HG03064 (cell line): ENCODE measurements at regions not wholly inside any gene's neighbourhood (a gene's known extent, or its start where the extent isn't known, plus 50 kb on each side); places are given as distances from the start of the nearest gene placed in this dataset.
"Not testable (repeated sequence)": the region's sequence is repeated elsewhere in the genome, so short reads cannot be mapped to it uniquely, and the experiment has no call there.

Experiments
- ATAC-seq: cut with Tn5 transposase; IDR thresholded peaks from one replicate; pipeline ENCODE4 v1.9.1; 2021; ENCODE audit warnings: low read depth; ENCODE audit not compliant: unreplicated experiment

DNA sequence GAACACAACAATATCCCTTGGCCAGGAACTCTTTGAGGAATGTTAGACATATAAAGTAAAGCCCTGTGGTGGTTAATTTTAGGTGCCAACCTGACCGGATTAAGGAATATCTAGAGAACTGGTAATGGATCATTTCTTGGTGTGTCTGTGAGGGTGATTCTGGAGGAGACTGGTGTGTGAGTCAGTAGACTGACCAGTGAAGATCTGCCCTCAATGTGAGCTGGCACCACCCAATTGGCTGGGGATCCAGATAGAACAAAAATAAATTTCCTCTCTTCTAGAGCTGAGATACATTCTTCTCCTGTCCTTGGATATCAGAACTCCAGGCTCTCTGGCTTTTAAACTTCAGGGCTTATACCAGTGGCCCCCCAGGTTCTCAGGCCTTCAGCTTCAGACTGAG lies 56.2 kb upstream of the TNPO1 start:
- no peak for ATAC-seq

DNA sequence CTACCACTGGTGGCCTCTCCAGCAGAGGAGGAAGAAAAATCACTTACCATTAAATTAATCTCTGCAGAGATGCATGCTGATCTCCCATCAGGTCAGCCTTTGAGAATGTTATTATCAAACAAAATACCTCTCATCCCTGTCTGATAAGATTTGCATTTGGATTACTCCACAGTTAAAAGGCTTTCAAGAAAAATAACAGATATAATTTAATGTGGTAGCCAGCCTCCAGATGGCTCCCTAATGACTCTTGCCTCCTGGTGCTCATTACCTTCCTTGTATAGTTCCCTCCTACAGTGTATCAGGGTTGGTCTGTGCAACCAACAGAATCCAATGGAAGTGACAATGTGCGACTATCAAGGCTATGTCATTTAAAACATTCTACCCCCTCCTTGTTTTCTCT lies 63.6 kb upstream of the TNPO1 start:
- no peak for ATAC-seq

- no peak for ATAC-seq
These were observed 67.0 kb upstream of the TNPO1 start for GRCh38 chr5:72749362-72749997.

DNA sequence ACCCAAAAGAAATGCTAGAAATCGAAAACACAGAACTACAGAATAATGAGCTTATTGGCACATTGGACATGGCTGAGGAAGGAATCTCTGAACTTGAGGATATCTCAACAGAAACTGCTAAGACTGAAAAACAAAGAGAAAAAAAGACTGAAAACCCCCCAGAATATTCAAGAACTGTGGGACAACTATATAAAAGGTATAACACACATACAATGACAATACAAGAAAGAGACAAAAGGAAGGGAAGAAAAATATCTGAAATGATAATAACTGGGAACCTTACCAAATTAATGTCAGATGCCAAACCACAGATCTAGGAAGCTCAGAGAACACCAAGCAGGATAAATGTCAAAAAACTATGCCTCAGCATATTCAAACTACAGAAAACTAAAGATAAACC lies 68.6 kb upstream of the TNPO1 start:
- ATAC-seq = no peak

- no peak for ATAC-seq
These were observed 69.7 kb upstream of the TNPO1 start for GRCh38 chr5:72746736-72747135.

- ATAC-seq = no peak
These were observed 72.3 kb upstream of the TNPO1 start for GRCh38 chr5:72744136-72744535.

DNA sequence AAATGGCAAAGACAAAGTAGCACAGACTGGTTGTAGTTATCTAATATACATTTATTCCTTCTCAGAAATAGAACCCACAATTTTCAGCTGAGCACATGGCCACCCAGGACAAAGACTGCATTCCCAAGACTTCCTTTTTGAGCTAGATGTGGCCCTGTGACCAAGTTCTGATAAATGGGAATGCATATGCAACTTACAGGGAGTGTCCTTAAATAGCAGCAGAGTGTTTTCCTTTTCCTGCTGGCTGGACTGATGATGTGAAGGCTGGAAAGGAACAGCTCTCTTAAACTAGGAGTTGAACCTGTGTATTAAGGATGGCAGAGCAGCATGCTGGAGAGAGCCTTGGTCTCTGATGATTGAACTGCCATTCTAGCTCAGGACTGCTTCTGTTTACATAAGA lies 74.7 kb upstream of the TNPO1 start:
- no peak for ATAC-seq

- no peak for ATAC-seq
These were observed 82.7 kb upstream of the TNPO1 start for GRCh38 chr5:72733810-72734209.

GRCh38 chr5:72723581-72723980 lies 92.9 kb upstream of the TNPO1 start:
- ATAC-seq = no peak

DNA sequence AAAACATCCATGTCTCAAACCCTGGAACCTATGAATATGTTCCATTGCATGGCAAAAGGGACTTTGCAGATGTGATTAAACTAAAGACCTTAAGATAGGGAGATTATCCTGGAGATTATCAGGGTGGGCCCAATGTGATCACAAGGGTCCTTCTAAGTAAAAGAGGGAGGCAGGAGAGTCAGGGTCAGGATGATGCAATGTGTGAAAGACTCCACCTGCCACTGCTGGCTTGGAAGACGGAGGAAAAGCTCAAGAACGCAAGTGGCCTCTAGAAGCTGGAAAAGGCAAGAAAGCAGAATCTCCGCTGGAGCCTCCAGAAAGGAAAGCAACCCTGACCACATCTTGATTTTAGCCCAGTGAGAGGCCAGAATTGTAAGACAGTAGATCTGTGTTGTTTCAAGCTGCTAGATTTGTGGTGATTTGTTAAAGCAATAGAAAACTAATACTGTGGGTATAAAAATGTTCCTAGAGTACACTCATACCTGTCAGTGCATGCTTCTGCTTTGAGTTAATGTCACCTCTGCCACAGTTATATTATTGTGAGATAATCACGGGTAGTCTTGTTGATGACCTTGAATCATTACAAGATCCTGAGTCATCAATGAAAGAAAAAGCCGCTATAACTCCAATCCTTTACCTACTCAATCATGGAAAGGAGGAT lies 93.5 kb upstream of the TNPO1 start:
- no peak for ATAC-seq

GRCh38 chr5:72721844-72722243 lies 94.6 kb upstream of the TNPO1 start:
- no peak for ATAC-seq

GRCh38 chr5:72720205-72720604 lies 96.3 kb upstream of the TNPO1 start:
- no peak for ATAC-seq

GRCh38 chr5:72711351-72711750 lies 105.1 kb upstream of the TNPO1 start:
- ATAC-seq = no peak

DNA sequence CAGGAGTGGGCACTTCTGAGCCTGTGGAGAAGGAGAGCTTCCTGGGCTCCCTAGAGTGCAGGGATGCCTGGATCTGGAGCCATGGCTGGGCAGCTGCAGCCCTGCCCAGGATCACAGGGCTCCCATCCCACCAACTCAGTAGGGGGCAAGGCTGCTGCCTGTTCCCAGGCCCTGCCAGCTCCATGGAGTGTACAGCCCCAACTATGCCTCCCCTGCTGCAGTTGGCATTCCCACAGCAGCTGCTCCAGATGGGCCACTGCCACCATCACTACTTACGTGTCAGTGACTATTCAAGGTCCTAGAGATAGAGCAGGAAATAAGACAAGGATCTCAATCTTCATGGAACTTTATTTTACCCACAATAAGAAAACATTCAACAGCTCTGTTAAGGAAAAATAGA lies 107.1 kb upstream of the TNPO1 start:
- no peak for ATAC-seq

- ATAC-seq = no peak
These were observed 111.3 kb upstream of the TNPO1 start for GRCh38 chr5:72705178-72705577.

DNA sequence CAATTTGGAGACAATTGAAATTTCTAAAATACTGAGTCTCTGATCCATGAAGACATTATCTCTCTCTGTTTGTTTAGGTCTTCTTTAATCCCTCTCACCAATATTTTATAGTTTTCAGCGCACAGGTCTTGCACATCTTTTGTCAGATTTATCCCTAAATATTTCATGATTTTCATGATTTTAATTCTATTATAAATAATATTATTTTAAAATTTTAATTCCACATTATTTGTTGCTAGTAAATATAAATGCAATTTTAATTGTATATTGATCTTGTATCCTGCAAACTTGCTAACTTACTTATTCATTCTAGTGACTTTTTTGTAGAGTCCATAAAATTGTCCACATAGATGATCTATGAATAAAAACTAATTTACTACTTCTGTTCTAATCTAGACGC lies 112.6 kb upstream of the TNPO1 start:
- no peak for ATAC-seq

- ATAC-seq = no peak
These were observed 113.5 kb upstream of the TNPO1 start for GRCh38 chr5:72702881-72703434.

DNA sequence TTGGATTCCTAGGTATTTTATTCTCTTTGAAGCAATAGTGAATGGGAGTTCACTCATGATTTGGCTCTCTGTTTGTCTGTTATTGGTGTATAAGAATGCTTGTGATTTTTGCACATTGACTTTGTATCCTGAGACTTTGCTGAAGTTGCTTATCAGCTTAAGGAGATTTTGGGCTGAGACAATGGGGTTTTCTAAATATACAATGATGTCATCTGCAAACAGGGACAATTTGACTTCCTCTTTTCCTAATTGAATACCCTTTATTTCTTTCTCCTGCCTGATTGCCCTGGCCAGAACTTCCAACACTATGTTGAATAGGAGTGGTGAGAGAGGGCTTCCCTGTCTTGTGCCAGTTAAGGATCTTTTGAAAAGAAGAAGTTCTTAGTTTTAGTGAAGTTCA lies 114.4 kb upstream of the TNPO1 start:
- not testable (repeated sequence) for ATAC-seq

GRCh38 chr5:72698481-72698880 lies 118.0 kb upstream of the TNPO1 start:
- no peak for ATAC-seq

DNA sequence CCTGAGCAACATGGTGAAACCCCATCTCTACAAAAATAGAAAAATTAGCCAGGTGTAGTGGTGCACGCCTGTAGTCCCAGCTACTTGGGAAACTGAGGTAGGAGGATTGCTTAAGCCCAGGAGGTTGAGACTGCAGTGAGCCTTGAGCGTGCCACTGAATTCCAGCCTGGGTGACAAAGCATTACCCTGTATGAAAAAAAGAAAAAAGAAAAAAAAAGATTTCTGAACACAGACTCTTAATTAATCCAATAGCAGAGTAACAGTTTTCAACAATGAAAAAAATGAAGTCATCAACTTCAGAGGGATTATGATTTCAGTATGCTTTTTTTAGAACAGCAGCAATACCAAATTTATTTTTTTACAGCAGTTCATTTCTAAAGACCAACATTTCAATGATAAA lies 118.8 kb upstream of the TNPO1 start:
- no peak for ATAC-seq

GRCh38 chr5:72695659-72696058 lies 120.8 kb upstream of the TNPO1 start:
- ATAC-seq = no peak

GRCh38 chr5:72694856-72695255 lies 121.6 kb upstream of the TNPO1 start:
- no peak for ATAC-seq
